ENCODE measurements at regions not wholly inside any gene's neighbourhood (a gene's known extent, or its start where the extent isn't known, plus 50 kb on each side); places are given as distances from the start of the nearest gene placed in this dataset.

DNA sequence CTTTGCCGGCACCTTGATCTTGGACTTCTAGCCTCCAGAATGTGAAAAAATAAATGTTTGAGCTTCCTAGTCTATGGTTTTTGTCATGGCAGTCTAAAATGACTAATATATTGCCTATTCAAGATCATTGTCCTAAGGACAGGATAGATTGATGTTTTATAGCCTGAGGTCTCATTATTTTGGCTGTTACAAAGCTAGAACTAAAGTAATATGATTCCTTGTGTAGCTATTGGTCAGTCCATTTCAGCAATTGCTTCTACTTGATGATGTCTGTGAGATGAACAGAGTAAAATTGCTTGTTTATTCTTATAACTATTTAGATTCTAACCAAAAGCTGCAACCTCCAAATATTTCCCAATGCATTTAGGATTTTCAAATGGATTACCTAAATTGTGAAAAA lies 145.0 kb downstream of the HRH4 start:
- Histone ChIP-seq H2BK15ac (ENCODE audit: low read depth, low read length) (no peak overlapping the region), H3K23ac (ENCODE audit: insufficient read length, low read depth, low read length) (no peak overlapping the region), H3K18ac (ENCODE audit: insufficient read length, low read depth, low read length) (no peak overlapping the region), H3K4me1 (ENCODE audit: insufficient read depth, low read length) (peaks cover 3% of the 10 kb centered on the region; the same call in 1 of the 2 replicates), H2AFZ (ENCODE audit: low read length) (no peak overlapping the region), H2AK5ac (ENCODE audit: insufficient read length, low read length) (no peak overlapping the region), H3K14ac (ENCODE audit: insufficient read depth, low read length) (no peak overlapping the region), H3K4ac (ENCODE audit: low read depth, low read length) (no peak overlapping the region), H4K8ac (replicated peaks; ENCODE audit: insufficient read length, low read depth, low read length) (no peak overlapping the region), H3K56ac (ENCODE audit: insufficient read length, low read depth, low read length) (no peak overlapping the region), H3K79me1 (ENCODE audit: insufficient read depth, low read depth, low read length, poor library complexity, severe bottlenecking) (no peaks in the 10 kb centered on the region), H4K5ac (ENCODE audit: insufficient read length, low read depth, low read length) (no peak overlapping the region), H4K91ac (ENCODE audit: insufficient read length, low read depth, low read length) (no peak overlapping the region), H2BK12ac (ENCODE audit: insufficient read length, low read depth, low read length) (no peak overlapping the region), H3K27ac (ENCODE audit: insufficient read length, low read depth, low read length) (no peak overlapping the region), H3K79me2 (ENCODE audit: insufficient read depth, low read length) (no peaks in the 10 kb centered on the region), H2BK20ac (ENCODE audit: low read depth, low read length, poor library complexity, severe bottlenecking) (no peak overlapping the region), H4K20me1 (ENCODE audit: control insufficient read depth, insufficient read depth, insufficient read length) (no peaks in the 10 kb centered on the region), H3K9ac (ENCODE audit: extremely low read depth, insufficient read length, low read length) (no peak overlapping the region), H3K9me3 (ENCODE audit: control insufficient read depth, low read depth, low read length) (no peaks in the 10 kb centered on the region), H3K27me3 (ENCODE audit: insufficient read depth, low read length) (no peaks in the 10 kb centered on the region), H3K4me2 (ENCODE audit: insufficient read depth, insufficient read length, low read length) (no peak overlapping the region), H3K23me2 (ENCODE audit: insufficient read length, low read depth, low read length, poor library complexity, severe bottlenecking) (no peaks in the 10 kb centered on the region), H2BK120ac (ENCODE audit: low read depth, low read length, poor library complexity, severe bottlenecking) (no peak overlapping the region), H3T11ph (ENCODE audit: low read length) (no peak overlapping the region), H2BK5ac (ENCODE audit: insufficient read length, low read length) (no peak overlapping the region)
- WGBS (ENCODE audit: extremely low coverage, insufficient read length, low lambda C conversion rate) = no CpG with 5 or more reads among the region's 1 CpG
- no peak overlapping the region for H3K4me3 Mint-ChIP-seq
- H3K9me3 Mint-ChIP-seq = no peaks in the 10 kb centered on the region
- no peaks in the 10 kb centered on the region for H3K27me3 Mint-ChIP-seq (ENCODE audit: low read depth)
- peaks cover 13 to 21% of the 10 kb centered on the region in 2 experiments for H3K4me1 Mint-ChIP-seq
- no peaks in the 10 kb centered on the region; a peak in 1 of 7 replicates for H3K36me3 Mint-ChIP-seq (ENCODE audit: insufficient read depth in 1 of 3, low read depth in 3 of 3)
- H3K27ac Mint-ChIP-seq = no peak overlapping the region
- no peak for DNase-seq
- TF ChIP-seq, protein P1, sequence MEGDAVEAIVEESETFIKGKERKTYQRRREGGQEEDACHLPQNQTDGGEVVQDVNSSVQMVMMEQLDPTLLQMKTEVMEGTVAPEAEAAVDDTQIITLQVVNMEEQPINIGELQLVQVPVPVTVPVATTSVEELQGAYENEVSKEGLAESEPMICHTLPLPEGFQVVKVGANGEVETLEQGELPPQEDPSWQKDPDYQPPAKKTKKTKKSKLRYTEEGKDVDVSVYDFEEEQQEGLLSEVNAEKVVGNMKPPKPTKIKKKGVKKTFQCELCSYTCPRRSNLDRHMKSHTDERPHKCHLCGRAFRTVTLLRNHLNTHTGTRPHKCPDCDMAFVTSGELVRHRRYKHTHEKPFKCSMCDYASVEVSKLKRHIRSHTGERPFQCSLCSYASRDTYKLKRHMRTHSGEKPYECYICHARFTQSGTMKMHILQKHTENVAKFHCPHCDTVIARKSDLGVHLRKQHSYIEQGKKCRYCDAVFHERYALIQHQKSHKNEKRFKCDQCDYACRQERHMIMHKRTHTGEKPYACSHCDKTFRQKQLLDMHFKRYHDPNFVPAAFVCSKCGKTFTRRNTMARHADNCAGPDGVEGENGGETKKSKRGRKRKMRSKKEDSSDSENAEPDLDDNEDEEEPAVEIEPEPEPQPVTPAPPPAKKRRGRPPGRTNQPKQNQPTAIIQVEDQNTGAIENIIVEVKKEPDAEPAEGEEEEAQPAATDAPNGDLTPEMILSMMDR (conservative IDR thresholded peaks at IDR 0.05) = no peak
